OCI-LY7 (cell line): ENCODE measurements at regions not wholly inside any gene's neighbourhood (a gene's known extent, or its start where the extent isn't known, plus 50 kb on each side); places are given as distances from the start of the nearest gene placed in this dataset.

Experiments used
- CTCF ChIP-seq: fragments of 200-600 bp; sonication (generic); conservative IDR thresholded peaks from 2 replicates; pipeline ENCODE4 v1.5.1; 2014; ENCODE audit warnings: mild to moderate bottlenecking, antibody characterized with exemption, low read length, moderate library complexity, mixed read lengths
- EZH2phosphoT487 ChIP-seq: fragments of 200-600 bp; sonication (generic); IDR thresholded peaks from 2 replicates; pipeline ENCODE4 v1.6.1; 2018; ENCODE audit warnings: low read depth, borderline replicate concordance, mild to moderate bottlenecking, mixed run types, antibody characterized with exemption, low read length, moderate library complexity, mixed read lengths

GRCh38 chr4:72893354-72894066 is 176.0 kb downstream of the COX18 start:
- no peak for TF ChIP-seq CTCF
- TF ChIP-seq EZH2phosphoT487 = no peak
